B cell (primary cell): ENCODE measurements at regions not wholly inside any gene's neighbourhood (a gene's known extent, or its start where the extent isn't known, plus 50 kb on each side); places are given as distances from the start of the nearest gene placed in this dataset.

ENCODE experiments used
- ATAC-seq: fragments of 200-7000 bp; cut with Tn5 transposase; one replicate; pipeline ENCODE4 v1.10.0; 2021; ENCODE audit warnings: low read depth, mild to moderate bottlenecking, moderate number of reproducible peaks, moderate library complexity
- CTCF ChIA-PET: fragments of 350-600 bp; sonication (Branson Sonifier 250); formaldehyde crosslinking; loops from one replicate; lab custom pipeline; 2021; ENCODE audit warnings: antibody characterized with exemption, inconsistent platforms; lab: Charles Lee
- POLR2A ChIA-PET: fragments of 350-600 bp; sonication (Branson Sonifier 250); formaldehyde crosslinking; loops from one replicate; lab custom pipeline; 2021; ENCODE audit warnings: antibody characterized with exemption; lab: Charles Lee
- DNase-seq: peaks from one replicate; pipeline ENCODE4 v3.0.0; 2013
- H2AFZ ChIP-seq: 2 replicates; pipeline ENCODE4 v1.6.1; 2012; ENCODE audit warnings: mild to moderate bottlenecking, low read depth, low read length; ENCODE audit not compliant: insufficient read depth, poor library complexity, severe bottlenecking
- H3K27ac ChIP-seq, 2 donors: 1 replicate in 1 of 2; 2 replicates in 1 of 2; pipeline ENCODE4 v1.5.1; 2012 to 2013; ENCODE audit warnings: low read length in 2 of 2, mild to moderate bottlenecking in 2 of 2, moderate library complexity in 1 of 2
- H3K27me3 ChIP-seq, 4 experiments: fragments of 200-600 bp in 1 of 4; sonication (generic) in 1 of 4; replicated peaks in 1 of 4; 1 replicate in 2 of 4; 2 replicates in 2 of 4; pipeline versions ENCODE4 v1.6.1 to v1.7.0; 2013 to 2016; ENCODE audit warnings: low read length in 3 of 4, mild to moderate bottlenecking in 2 of 4, mixed read lengths in 1 of 4, moderate library complexity in 1 of 4; ENCODE audit not compliant: insufficient read depth in 4 of 4, control insufficient read depth in 3 of 4; ENCODE audit errors: control extremely low read depth in 1 of 4
- H3K36me3 ChIP-seq, 2 experiments: replicated peaks in 1 of 2; 1 replicate in 1 of 2; 2 replicates in 1 of 2; pipeline versions ENCODE4 v1.6.1 to v1.7.1; 2013; ENCODE audit warnings: low read length in 1 of 2; ENCODE audit not compliant: insufficient read depth in 2 of 2, control insufficient read depth in 1 of 2; ENCODE audit errors: control extremely low read depth in 1 of 2, extremely low read depth in 1 of 2
- H3K4me1 ChIP-seq, 2 donors: fragments of 200-600 bp in 1 of 2; sonication (generic) in 1 of 2; 1 replicate in 1 of 2; 2 replicates in 1 of 2; pipeline versions ENCODE4 v1.5.1 to v1.6.1; 2013 to 2017; ENCODE audit warnings: low read length in 2 of 2; ENCODE audit not compliant: control insufficient read depth in 2 of 2, insufficient read depth in 2 of 2
- H3K4me2 ChIP-seq: replicated peaks from 2 replicates; pipeline ENCODE3; 2012; ENCODE audit warnings: mild to moderate bottlenecking, low read depth, low read length; ENCODE audit not compliant: poor library complexity, severe bottlenecking
- H3K4me3 ChIP-seq, 5 experiments: fragments of 200-600 bp in 1 of 5; sonication (generic) in 1 of 5; 1 replicate in 3 of 5; 2 replicates in 2 of 5; pipeline versions ENCODE4 v1.5.1 to v1.7.0; 2011 to 2016; ENCODE audit warnings: low read length in 4 of 5, mild to moderate bottlenecking in 4 of 5, low read depth in 2 of 5, control low read depth in 1 of 5, moderate library complexity in 1 of 5; ENCODE audit not compliant: insufficient read depth in 1 of 5; ENCODE audit errors: control extremely low read depth in 1 of 5, extremely low read depth in 1 of 5
- H3K79me2 ChIP-seq: fragments of 200-600 bp; sonication (generic); one replicate; pipeline ENCODE4 v1.6.0; 2016; ENCODE audit warnings: low read length; ENCODE audit not compliant: control insufficient read depth, insufficient read depth
- H3K9ac ChIP-seq: fragments of 200-600 bp; sonication (generic); 2 replicates; pipeline ENCODE4 v1.6.1; 2017; ENCODE audit warnings: mild to moderate bottlenecking, low read length, moderate library complexity
- H3K9me3 ChIP-seq, 3 donors: one replicate each; pipeline versions ENCODE4 v1.6.1 to v1.7.1; 2013; ENCODE audit warnings: low read length in 2 of 3; ENCODE audit not compliant: control insufficient read depth in 2 of 3, insufficient read depth in 1 of 3; ENCODE audit errors: control extremely low read depth in 1 of 3
- H4K20me1 ChIP-seq: 2 replicates; pipeline ENCODE4 v1.6.0; 2012; ENCODE audit warnings: mild to moderate bottlenecking, low read length; ENCODE audit not compliant: insufficient read depth, control insufficient read depth, poor library complexity, severe bottlenecking
- H3K27ac Mint-ChIP-seq: one replicate; pipeline ENCODE4 v1.8.0; 2021; ENCODE audit warnings: mixed read lengths
- H3K27me3 Mint-ChIP-seq: one replicate; pipeline ENCODE4 v1.8.0; 2021; ENCODE audit warnings: mixed read lengths
- H3K4me1 Mint-ChIP-seq: one replicate; pipeline ENCODE4 v1.8.0; 2021; ENCODE audit warnings: mixed read lengths
- H3K4me3 Mint-ChIP-seq: one replicate; pipeline ENCODE4 v1.8.0; 2021; ENCODE audit warnings: mixed read lengths
- H3K9me3 Mint-ChIP-seq: one replicate; pipeline ENCODE4 v1.8.0; 2022; ENCODE audit warnings: mixed read lengths; ENCODE audit not compliant: insufficient read depth
- CTCF ChIP-seq: fragments of 200-600 bp; IDR thresholded peaks from one replicate; pipeline ENCODE4 v1.8.0; 2022; ENCODE audit warnings: antibody characterized with exemption, mild to moderate bottlenecking
- EZH2 ChIP-seq: IDR thresholded peaks from 2 replicates; pipeline ENCODE4 v1.6.1; 2012; ENCODE audit warnings: borderline replicate concordance, low read depth, mild to moderate bottlenecking, moderate library complexity, low read length; ENCODE audit not compliant: insufficient read depth, poor library complexity, severe bottlenecking
- WGBS: methylation state at CpG from one replicate; pipeline ENCODE4 v1.1.5; 2013; ENCODE audit warnings: missing lambda C conversion rate; ENCODE audit not compliant: insufficient coverage; 5-methylcytosine and 5-hydroxymethylcytosine counted together
- intact Hi-C: fragments of 100-400 bp; cut with micrococcal nuclease; formaldehyde crosslinking; loops from one replicate; pipeline ENCODE4 v1.10.0; 2022

- no peak for ATAC-seq
- no peak overlapping the region for H3K27ac Mint-ChIP-seq
- Histone ChIP-seq H3K79me2 (no peaks in the 10 kb centered on the region), H3K27ac (no peak overlapping the region), H3K36me3 (no peaks in the 10 kb centered on the region), H3K4me3 (no peak overlapping the region), H3K4me1 (no peaks in the 10 kb centered on the region), H3K9me3 (peaks cover 0 to 3% (median 0%) of the 10 kb centered on the region in 3 donors), H4K20me1 (no peaks in the 10 kb centered on the region), H3K4me2 (no peak overlapping the region), H3K9ac (no peak overlapping the region), H3K27me3 (no peaks in the 10 kb centered on the region), H2AFZ (no peak overlapping the region)
- H3K4me3 Mint-ChIP-seq, result no peak overlapping the region
- no peaks in the 10 kb centered on the region for H3K4me1 Mint-ChIP-seq
- no peaks in the 10 kb centered on the region for H3K27me3 Mint-ChIP-seq
- ChIA-PET POLR2A (no interaction called here), CTCF (no interaction called here)
- TF ChIP-seq EZH2 (no peak), CTCF (no peak)
- no peaks in the 10 kb centered on the region for H3K9me3 Mint-ChIP-seq
- DNase-seq, result no peak
- intact Hi-C loops, result no loop called here
- WGBS, result no CpG with 5 or more reads among the region's 4 CpGs
Measured at GRCh38 chr15:93477188-93477587, 388.2 kb upstream of the RGMA start.

GRCh38 chr15:93476491-93477177 lies 387.6 kb upstream of the RGMA start:
- H3K36me3 ChIP-seq, result no peaks in the 10 kb centered on the region
- H3K4me1 ChIP-seq, result no peaks in the 10 kb centered on the region
- POLR2A ChIA-PET, result no interaction called here
- no peak overlapping the region for H3K4me2 ChIP-seq
- no peak overlapping the region for H2AFZ ChIP-seq
- Mint-ChIP-seq H3K27me3 (no peaks in the 10 kb centered on the region), H3K4me1 (no peaks in the 10 kb centered on the region), H3K9me3 (no peaks in the 10 kb centered on the region), H3K4me3 (no peak overlapping the region), H3K27ac (no peak overlapping the region)
- no peak overlapping the region for H3K4me3 ChIP-seq
- no peaks in the 10 kb centered on the region for H4K20me1 ChIP-seq
- no peaks in the 10 kb centered on the region for H3K27me3 ChIP-seq
- no peak overlapping the region for H3K27ac ChIP-seq
- WGBS, result 94% methylated on average over 2 of the region's 8 CpGs
- DNase-seq, result no peak
- CTCF ChIA-PET, result no interaction called here
- H3K9me3 ChIP-seq, result peaks cover 0 to 3% (median 0%) of the 10 kb centered on the region in 3 donors
- TF ChIP-seq EZH2, result no peak
- TF ChIP-seq CTCF, result no peak
- no peak for ATAC-seq
- H3K79me2 ChIP-seq, result no peaks in the 10 kb centered on the region
- intact Hi-C loops, result no loop called here
- no peak overlapping the region for H3K9ac ChIP-seq
